ENCODE measurements at regions not wholly inside any gene's neighbourhood (a gene's known extent, or its start where the extent isn't known, plus 50 kb on each side); places are given as distances from the start of the nearest gene placed in this dataset.

DNA sequence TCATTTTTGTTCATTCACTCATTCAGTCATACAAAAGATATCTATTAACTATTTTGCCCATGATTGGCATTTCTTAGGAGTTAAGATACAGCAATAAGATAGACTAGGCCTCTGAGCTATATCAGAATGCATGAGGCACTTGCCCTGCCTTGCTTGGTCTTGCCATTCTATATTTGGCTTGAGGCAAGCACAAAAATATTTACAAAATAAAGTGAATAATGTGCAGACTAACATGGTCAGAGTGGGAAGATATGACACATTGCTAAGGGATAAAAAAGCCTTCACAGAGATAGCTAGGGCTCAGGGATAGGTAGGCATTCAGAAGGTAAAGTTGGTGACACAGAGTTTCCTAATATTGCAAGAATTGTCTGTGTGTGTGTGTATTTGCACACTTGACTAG is 75.0 kb upstream of the MMADHC start:
- Histone ChIP-seq H3K36me3 (ENCODE audit: insufficient read depth, low read length) (no peaks in the 10 kb centered on the region), H3K79me2 (ENCODE audit: control insufficient read depth, insufficient read depth, low read length, unreplicated experiment) (no peaks in the 10 kb centered on the region), H3K27ac (ENCODE audit: low read depth, low read length) (no peak overlapping the region), H3K4me1 (ENCODE audit: control insufficient read depth, insufficient read depth, low read length, unreplicated experiment) (peaks cover 23% of the 10 kb centered on the region), H3K27me3 (ENCODE audit: insufficient read depth, low read length) (no peaks in the 10 kb centered on the region), H3K4me3 (ENCODE audit: low read depth, low read length) (no peak overlapping the region), H2AFZ (ENCODE audit: low read length, unreplicated experiment) (no peak overlapping the region)

DNA sequence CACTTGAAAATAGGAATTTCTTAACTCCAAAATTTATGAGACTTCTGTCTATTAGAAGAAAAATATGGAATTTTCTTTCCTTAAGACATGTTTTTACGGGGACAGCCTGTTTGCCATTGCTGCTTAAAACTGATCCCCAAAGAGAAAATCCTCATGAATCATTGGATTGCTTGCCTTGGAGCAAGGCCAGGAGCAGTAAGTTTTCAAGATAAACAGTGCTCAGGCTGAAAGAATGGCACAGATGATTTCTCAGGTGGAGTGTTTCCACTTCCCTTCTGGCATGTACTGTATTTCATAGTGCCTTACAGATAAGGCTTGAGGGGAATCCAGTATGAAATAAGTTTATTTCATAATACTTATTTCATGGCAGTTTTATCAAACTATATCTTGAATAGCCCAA is 74.3 kb upstream of the MMADHC start:
- peaks cover 23% of the 10 kb centered on the region for H3K4me1 ChIP-seq (ENCODE audit: control insufficient read depth, insufficient read depth, low read length, unreplicated experiment)
- H2AFZ ChIP-seq (ENCODE audit: low read length, unreplicated experiment), result peak overlapping the region; percentile 51
- no peaks in the 10 kb centered on the region for H3K79me2 ChIP-seq (ENCODE audit: control insufficient read depth, insufficient read depth, low read length, unreplicated experiment)
- H3K36me3 ChIP-seq (ENCODE audit: insufficient read depth, low read length), result no peaks in the 10 kb centered on the region
- H3K4me3 ChIP-seq (ENCODE audit: low read depth, low read length), result no peak overlapping the region
- no peaks in the 10 kb centered on the region for H3K27me3 ChIP-seq (ENCODE audit: insufficient read depth, low read length)
- H3K27ac ChIP-seq (ENCODE audit: low read depth, low read length), result no peak overlapping the region

DNA sequence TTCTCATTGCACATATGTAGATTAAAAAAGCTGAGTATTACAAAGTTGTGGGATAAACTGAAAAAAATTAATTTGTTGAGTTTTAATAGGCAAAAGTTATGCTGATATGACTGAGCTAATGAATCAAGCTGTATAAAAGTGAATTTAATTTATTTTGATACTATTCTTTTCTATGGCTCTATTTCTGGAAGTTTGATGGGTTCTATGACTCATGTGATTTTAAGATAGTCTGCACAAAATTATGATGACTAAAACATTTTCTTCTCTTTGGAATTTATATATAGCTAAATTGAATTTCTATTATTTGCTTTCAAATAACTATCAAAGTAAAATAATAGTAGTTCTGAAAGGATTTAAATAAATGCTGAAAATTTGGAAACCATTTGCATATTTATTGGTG is 71.0 kb upstream of the MMADHC start:
- no peaks in the 10 kb centered on the region for H3K27me3 ChIP-seq (ENCODE audit: insufficient read depth, low read length)
- H3K4me3 ChIP-seq (ENCODE audit: low read depth, low read length), result no peak overlapping the region
- no peak overlapping the region for H2AFZ ChIP-seq (ENCODE audit: low read length, unreplicated experiment)
- no peak overlapping the region for H3K27ac ChIP-seq (ENCODE audit: low read depth, low read length)
- H3K79me2 ChIP-seq (ENCODE audit: control insufficient read depth, insufficient read depth, low read length, unreplicated experiment), result no peaks in the 10 kb centered on the region
- H3K4me1 ChIP-seq (ENCODE audit: control insufficient read depth, insufficient read depth, low read length, unreplicated experiment), result peaks cover 23% of the 10 kb centered on the region
- no peaks in the 10 kb centered on the region for H3K36me3 ChIP-seq (ENCODE audit: insufficient read depth, low read length)

DNA sequence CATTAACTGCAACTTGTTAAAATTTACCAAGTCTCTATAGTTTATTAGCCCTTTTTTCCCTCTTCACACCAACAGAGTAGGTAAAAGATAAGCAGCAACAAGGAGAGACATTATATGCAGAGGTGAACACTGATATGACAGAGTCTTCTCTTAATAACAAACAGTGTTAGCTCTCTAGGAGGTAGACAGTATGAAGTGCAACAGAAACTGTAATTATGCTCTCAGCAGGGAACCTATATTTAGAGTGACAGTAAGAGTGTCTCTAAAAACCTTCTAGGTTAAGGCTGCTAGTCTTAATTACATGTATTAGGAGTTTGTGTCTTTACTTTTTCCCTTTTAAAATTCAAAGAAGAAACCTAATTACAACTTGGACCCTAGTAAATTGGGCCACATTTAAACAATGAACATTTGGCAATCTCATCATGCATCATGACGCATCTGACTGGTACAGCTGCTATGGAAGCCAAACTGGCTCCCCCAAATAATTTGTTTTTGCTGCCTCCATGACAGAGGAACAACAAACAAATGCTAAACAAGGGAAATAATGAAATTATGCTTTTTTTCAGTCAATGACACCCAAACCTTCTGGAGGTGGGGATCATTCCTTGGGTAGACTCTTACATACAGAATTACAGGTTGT is 69.9 kb upstream of the MMADHC start:
- H2AFZ ChIP-seq (ENCODE audit: low read length, unreplicated experiment), result no peak overlapping the region
- no peak overlapping the region for H3K27ac ChIP-seq (ENCODE audit: low read depth, low read length)
- H3K4me3 ChIP-seq (ENCODE audit: low read depth, low read length), result no peak overlapping the region
- no peaks in the 10 kb centered on the region for H3K27me3 ChIP-seq (ENCODE audit: insufficient read depth, low read length)
- H3K36me3 ChIP-seq (ENCODE audit: insufficient read depth, low read length), result no peaks in the 10 kb centered on the region
- H3K79me2 ChIP-seq (ENCODE audit: control insufficient read depth, insufficient read depth, low read length, unreplicated experiment), result no peaks in the 10 kb centered on the region
- H3K4me1 ChIP-seq (ENCODE audit: control insufficient read depth, insufficient read depth, low read length, unreplicated experiment), result peaks cover 21% of the 10 kb centered on the region

DNA sequence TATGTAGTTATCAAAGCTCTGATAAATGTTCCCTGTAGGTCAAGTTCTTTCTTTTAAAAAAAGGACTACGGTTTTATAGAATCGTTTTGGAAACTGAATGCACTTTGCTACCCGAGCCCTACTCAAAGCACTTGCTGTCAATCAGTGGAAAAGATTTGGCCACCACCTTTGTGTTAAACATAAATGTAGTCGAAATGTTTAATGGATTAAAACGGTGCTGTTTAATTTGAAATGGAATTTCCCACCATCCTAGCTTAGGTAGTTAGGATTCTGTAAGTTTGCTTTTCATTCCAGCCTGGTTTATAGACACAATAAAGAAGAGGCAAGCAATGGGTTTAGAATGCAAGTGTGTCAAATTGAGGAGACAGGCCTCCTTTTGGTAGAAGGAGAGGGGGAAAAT is 69.4 kb upstream of the MMADHC start:
- H3K27ac ChIP-seq (ENCODE audit: low read depth, low read length), result no peak overlapping the region
- peaks cover 16% of the 10 kb centered on the region for H3K4me1 ChIP-seq (ENCODE audit: control insufficient read depth, insufficient read depth, low read length, unreplicated experiment)
- no peaks in the 10 kb centered on the region for H3K27me3 ChIP-seq (ENCODE audit: insufficient read depth, low read length)
- H3K4me3 ChIP-seq (ENCODE audit: low read depth, low read length), result no peak overlapping the region
- H2AFZ ChIP-seq (ENCODE audit: low read length, unreplicated experiment), result no peak overlapping the region
- no peaks in the 10 kb centered on the region for H3K79me2 ChIP-seq (ENCODE audit: control insufficient read depth, insufficient read depth, low read length, unreplicated experiment)
- no peaks in the 10 kb centered on the region for H3K36me3 ChIP-seq (ENCODE audit: insufficient read depth, low read length)

DNA sequence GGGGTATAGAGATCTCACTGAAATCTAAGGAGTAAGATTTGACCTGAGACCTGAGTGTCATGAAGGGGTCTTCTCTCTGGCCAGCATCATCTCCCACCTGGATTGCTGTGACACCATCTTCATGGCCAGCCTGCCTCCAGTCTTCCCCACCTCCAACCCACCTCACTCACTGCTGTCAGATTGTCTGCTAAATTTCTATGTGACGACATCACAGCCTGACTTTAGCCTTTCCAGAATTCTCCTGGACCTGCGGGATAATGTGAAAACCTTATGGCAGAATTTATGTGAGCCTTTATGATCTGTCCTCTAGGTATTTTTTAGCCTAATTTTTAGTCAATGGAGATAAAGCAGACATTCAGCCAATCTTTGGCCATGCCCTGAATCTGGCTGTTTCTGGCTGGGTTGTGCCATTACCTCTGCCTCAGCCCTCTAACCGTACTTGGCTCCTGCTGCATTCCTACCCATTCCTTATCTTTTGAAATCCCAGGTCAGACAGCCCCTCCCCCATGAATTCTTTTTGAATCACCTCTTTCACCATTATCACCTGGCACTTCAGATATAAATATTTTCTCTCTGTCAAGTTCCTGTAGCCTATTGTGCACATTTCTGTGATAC is 66.4 kb upstream of the MMADHC start:
- no peak overlapping the region for H3K4me3 ChIP-seq (ENCODE audit: low read depth, low read length)
- H3K79me2 ChIP-seq (ENCODE audit: control insufficient read depth, insufficient read depth, low read length, unreplicated experiment), result no peaks in the 10 kb centered on the region
- H3K36me3 ChIP-seq (ENCODE audit: insufficient read depth, low read length), result no peaks in the 10 kb centered on the region
- peaks cover 11% of the 10 kb centered on the region for H3K4me1 ChIP-seq (ENCODE audit: control insufficient read depth, insufficient read depth, low read length, unreplicated experiment)
- no peak overlapping the region for H2AFZ ChIP-seq (ENCODE audit: low read length, unreplicated experiment)
- H3K27ac ChIP-seq (ENCODE audit: low read depth, low read length), result no peak overlapping the region
- no peaks in the 10 kb centered on the region for H3K27me3 ChIP-seq (ENCODE audit: insufficient read depth, low read length)

DNA sequence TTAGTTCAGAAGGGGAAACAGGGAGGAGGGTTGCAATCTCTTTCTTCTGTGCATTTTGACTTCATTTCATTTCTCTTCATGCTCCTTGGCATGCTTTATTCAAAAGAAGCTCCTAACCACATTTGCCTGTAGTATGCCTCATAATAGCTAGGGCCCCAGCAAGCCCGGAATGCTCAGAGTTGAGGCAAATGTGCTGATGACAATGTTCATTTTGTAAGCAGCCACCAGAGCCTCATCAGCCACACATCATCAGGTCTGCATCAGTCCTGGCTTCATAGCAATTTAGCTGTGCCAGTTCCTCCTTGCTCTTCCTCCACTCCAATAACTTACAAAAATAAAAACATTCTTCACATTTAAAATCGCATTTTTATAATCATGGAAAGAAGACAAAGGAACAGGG is 65.4 kb upstream of the MMADHC start:
- no peaks in the 10 kb centered on the region for H3K36me3 ChIP-seq (ENCODE audit: insufficient read depth, low read length)
- no peaks in the 10 kb centered on the region for H3K79me2 ChIP-seq (ENCODE audit: control insufficient read depth, insufficient read depth, low read length, unreplicated experiment)
- H2AFZ ChIP-seq (ENCODE audit: low read length, unreplicated experiment), result no peak overlapping the region
- H3K4me1 ChIP-seq (ENCODE audit: control insufficient read depth, insufficient read depth, low read length, unreplicated experiment), result peaks cover 16% of the 10 kb centered on the region
- no peak overlapping the region for H3K4me3 ChIP-seq (ENCODE audit: low read depth, low read length)
- no peak overlapping the region for H3K27ac ChIP-seq (ENCODE audit: low read depth, low read length)
- H3K27me3 ChIP-seq (ENCODE audit: insufficient read depth, low read length), result no peaks in the 10 kb centered on the region

DNA sequence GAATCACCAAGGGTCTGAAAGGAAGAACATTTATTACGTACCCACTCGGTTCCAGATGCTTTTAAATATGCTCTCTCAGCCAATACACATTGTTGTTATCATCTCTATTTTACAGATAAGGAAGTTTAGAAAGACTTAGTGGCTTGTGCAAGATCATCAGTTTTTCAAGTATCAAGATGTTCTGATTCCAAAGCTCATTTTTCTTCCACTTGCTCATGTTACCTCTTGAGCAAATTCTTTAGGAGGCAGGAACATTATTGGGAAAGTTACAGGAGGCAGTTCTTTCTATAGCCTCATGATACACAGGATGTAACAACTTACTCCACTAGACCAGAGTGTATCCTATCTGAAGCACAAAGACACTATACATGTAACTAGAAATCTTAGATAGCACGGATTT is 65.0 kb upstream of the MMADHC start:
- H2AFZ ChIP-seq (ENCODE audit: low read length, unreplicated experiment), result no peak overlapping the region
- H3K27me3 ChIP-seq (ENCODE audit: insufficient read depth, low read length), result no peaks in the 10 kb centered on the region
- no peak overlapping the region for H3K4me3 ChIP-seq (ENCODE audit: low read depth, low read length)
- no peaks in the 10 kb centered on the region for H3K79me2 ChIP-seq (ENCODE audit: control insufficient read depth, insufficient read depth, low read length, unreplicated experiment)
- H3K36me3 ChIP-seq (ENCODE audit: insufficient read depth, low read length), result no peaks in the 10 kb centered on the region
- H3K4me1 ChIP-seq (ENCODE audit: control insufficient read depth, insufficient read depth, low read length, unreplicated experiment), result peaks cover 20% of the 10 kb centered on the region
- no peak overlapping the region for H3K27ac ChIP-seq (ENCODE audit: low read depth, low read length)

DNA sequence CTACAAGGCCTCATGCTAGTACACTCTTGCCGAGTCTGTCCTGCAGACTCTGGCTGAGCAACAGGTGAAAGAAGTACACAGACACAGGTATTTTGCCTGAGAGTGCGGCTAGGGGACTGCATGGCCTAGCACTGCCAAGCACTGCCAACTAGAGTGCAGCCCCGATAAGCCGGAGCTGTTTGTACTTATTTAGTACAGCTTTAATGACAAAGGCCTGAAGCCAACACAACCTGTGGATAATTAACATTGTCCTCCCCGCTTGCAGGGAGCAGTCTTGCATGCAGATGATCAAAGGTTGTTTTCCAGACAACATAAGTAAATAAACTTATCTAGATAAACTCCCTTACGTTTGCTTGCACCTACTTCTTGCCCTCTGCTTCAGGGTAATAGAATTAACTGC is 63.7 kb upstream of the MMADHC start:
- no peak overlapping the region for H2AFZ ChIP-seq (ENCODE audit: low read length, unreplicated experiment)
- H3K79me2 ChIP-seq (ENCODE audit: control insufficient read depth, insufficient read depth, low read length, unreplicated experiment), result no peaks in the 10 kb centered on the region
- H3K27me3 ChIP-seq (ENCODE audit: insufficient read depth, low read length), result no peaks in the 10 kb centered on the region
- no peak overlapping the region for H3K27ac ChIP-seq (ENCODE audit: low read depth, low read length)
- H3K4me3 ChIP-seq (ENCODE audit: low read depth, low read length), result no peak overlapping the region
- H3K4me1 ChIP-seq (ENCODE audit: control insufficient read depth, insufficient read depth, low read length, unreplicated experiment), result peaks cover 24% of the 10 kb centered on the region
- H3K36me3 ChIP-seq (ENCODE audit: insufficient read depth, low read length), result no peaks in the 10 kb centered on the region

DNA sequence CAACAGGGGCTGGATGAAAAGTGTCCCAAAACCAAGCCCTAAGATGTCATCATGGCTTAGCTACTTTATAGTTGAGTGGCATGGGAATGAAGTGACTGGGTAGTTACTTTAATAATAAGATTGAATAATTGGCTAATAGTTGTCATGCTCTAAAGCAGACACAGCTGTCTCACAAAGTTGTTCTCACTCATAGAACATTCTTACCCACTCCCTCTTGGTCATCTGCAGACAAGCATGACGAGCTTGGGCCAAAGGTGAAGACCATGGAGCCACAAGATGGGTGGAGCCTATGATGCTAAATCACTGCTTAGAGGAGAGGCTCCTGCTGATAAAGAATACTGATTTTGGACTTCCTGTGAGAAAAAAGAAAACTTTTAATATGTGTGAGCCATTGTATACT is 62.4 kb upstream of the MMADHC start:
- Histone ChIP-seq H3K36me3 (ENCODE audit: insufficient read depth, low read length) (no peaks in the 10 kb centered on the region), H3K4me1 (ENCODE audit: control insufficient read depth, insufficient read depth, low read length, unreplicated experiment) (peaks cover 24% of the 10 kb centered on the region), H3K27ac (ENCODE audit: low read depth, low read length) (no peak overlapping the region), H3K79me2 (ENCODE audit: control insufficient read depth, insufficient read depth, low read length, unreplicated experiment) (no peaks in the 10 kb centered on the region), H3K4me3 (ENCODE audit: low read depth, low read length) (no peak overlapping the region), H3K27me3 (ENCODE audit: insufficient read depth, low read length) (no peaks in the 10 kb centered on the region), H2AFZ (ENCODE audit: low read length, unreplicated experiment) (no peak overlapping the region)

DNA sequence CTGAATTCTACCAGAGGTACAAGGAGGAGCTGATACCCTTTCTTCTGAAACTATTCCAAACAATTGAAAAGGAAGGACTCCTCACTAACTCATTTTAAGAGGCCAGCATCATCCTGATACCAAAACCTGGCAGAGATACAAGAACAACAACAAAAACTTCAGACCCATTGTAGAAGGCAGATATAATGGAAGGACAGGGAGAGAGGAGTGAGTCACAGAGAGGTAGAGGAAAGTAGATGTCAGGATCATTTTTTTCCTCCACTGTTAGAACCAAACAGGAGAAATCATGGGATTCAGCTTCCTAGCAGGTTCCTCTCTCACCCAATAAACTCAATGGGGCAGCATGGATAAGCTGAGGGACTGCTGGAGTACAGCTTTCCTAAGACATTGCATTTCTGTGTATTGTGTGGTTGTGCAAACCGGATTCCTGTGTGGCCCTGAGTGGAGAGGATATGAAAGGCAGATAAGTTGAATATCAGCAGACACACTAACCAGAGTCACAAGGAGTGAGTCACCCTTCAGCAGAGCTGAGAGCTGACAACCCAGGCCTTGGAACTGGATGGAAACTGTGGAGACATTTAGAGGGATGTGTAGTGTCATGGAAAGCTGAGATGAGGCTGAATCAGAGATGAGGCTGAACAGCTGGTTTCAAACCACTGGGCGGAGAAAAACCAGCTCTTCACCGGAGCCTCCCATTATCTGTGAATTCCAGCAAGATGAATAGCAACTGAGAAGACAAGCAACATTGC is 60.9 kb upstream of the MMADHC start:
- no peaks in the 10 kb centered on the region for H3K36me3 ChIP-seq (ENCODE audit: insufficient read depth, low read length)
- no peaks in the 10 kb centered on the region for H3K79me2 ChIP-seq (ENCODE audit: control insufficient read depth, insufficient read depth, low read length, unreplicated experiment)
- H3K4me1 ChIP-seq (ENCODE audit: control insufficient read depth, insufficient read depth, low read length, unreplicated experiment), result peaks cover 24% of the 10 kb centered on the region
- H3K27ac ChIP-seq (ENCODE audit: low read depth, low read length), result peak overlapping the region; percentile 83
- H2AFZ ChIP-seq (ENCODE audit: low read length, unreplicated experiment), result peak overlapping the region; percentile 26
- peak overlapping the region; percentile 8; the same call in 1 of the 2 replicates for H3K4me3 ChIP-seq (ENCODE audit: low read depth, low read length)
- H3K27me3 ChIP-seq (ENCODE audit: insufficient read depth, low read length), result no peaks in the 10 kb centered on the region

All from ACC112 (cell line).